ENCODE measurements at regions not wholly inside any gene's neighbourhood (a gene's known extent, or its start where the extent isn't known, plus 50 kb on each side); places are given as distances from the start of the nearest gene placed in this dataset.

GRCh38 chr6:104596091-104596490 lies 263.6 kb downstream of the HACE1 start:
- no peak for DNase-seq (ENCODE audit: low read depth)
- no peak for TF ChIP-seq CTCF (IDR thresholded peaks at IDR 0.05; ENCODE audit: control insufficient read depth, extremely low read depth, insufficient read depth)
- H3K4me3 ChIP-seq (ENCODE audit: low read depth, low read length), result no peak overlapping the region

GRCh38 chr6:104595311-104595820 lies 264.4 kb downstream of the HACE1 start:
- TF ChIP-seq CTCF (IDR thresholded peaks at IDR 0.05; ENCODE audit: control insufficient read depth, extremely low read depth, insufficient read depth), result no peak

GRCh38 chr6:104591573-104592334 lies 268.0 kb downstream of the HACE1 start:
- no peak overlapping the region for H3K4me3 ChIP-seq (ENCODE audit: low read depth, low read length)
- no peak for TF ChIP-seq CTCF (IDR thresholded peaks at IDR 0.05; ENCODE audit: control insufficient read depth, extremely low read depth, insufficient read depth)
- DNase-seq (ENCODE audit: low read depth), result no peak

More at GRCh38 chr6:104595311-104595820, 264.4 kb downstream of the HACE1 start:
- H3K4me3 ChIP-seq (ENCODE audit: low read depth, low read length), result no peak overlapping the region
- DNase-seq (ENCODE audit: low read depth), result no peak

- H3K4me3 ChIP-seq (ENCODE audit: low read depth, low read length), result no peak overlapping the region
- no peak for TF ChIP-seq CTCF (IDR thresholded peaks at IDR 0.05; ENCODE audit: control insufficient read depth, extremely low read depth, insufficient read depth)
- DNase-seq (ENCODE audit: low read depth), result no peak
Measured at GRCh38 chr6:104589940-104590339, 269.8 kb downstream of the HACE1 start.

- DNase-seq (ENCODE audit: low read depth), result no peak
- no peak for TF ChIP-seq CTCF (IDR thresholded peaks at IDR 0.05; ENCODE audit: control insufficient read depth, extremely low read depth, insufficient read depth)
- no peak overlapping the region for H3K4me3 ChIP-seq (ENCODE audit: low read depth, low read length)
Measured at GRCh38 chr6:104585646-104586045, 274.1 kb downstream of the HACE1 start.

- TF ChIP-seq CTCF (IDR thresholded peaks at IDR 0.05; ENCODE audit: control insufficient read depth, extremely low read depth, insufficient read depth), result no peak
- no peak for DNase-seq (ENCODE audit: low read depth)
- H3K4me3 ChIP-seq (ENCODE audit: low read depth, low read length), result no peak overlapping the region
Measured at GRCh38 chr6:104580452-104580851, 279.3 kb downstream of the HACE1 start.

Data from LNCaP clone FGC (cell line).